Parathyroid adenoma (tissue), 2 donors: ENCODE measurements at regions not wholly inside any gene's neighbourhood (a gene's known extent, or its start where the extent isn't known, plus 50 kb on each side); places are given as distances from the start of the nearest gene placed in this dataset.
A peak's percentile ranks its signal among the peaks of the same experiment; 100 is the strongest.
"Not testable (repeated sequence)": the region's sequence is repeated elsewhere in the genome, so short reads cannot be mapped to it uniquely, and the experiment has no call there.

ENCODE experiments used
- H2AFZ ChIP-seq: fragments of 300-600 bp; sonication (generic); one replicate; pipeline ENCODE4 v1.7.0; 2017; ENCODE audit warnings: antibody characterized with exemption, mild to moderate bottlenecking
- H3K27ac ChIP-seq: fragments of 300-600 bp; sonication (generic); one replicate; pipeline ENCODE4 v1.7.0; 2017
- H3K27me3 ChIP-seq: fragments of 300-600 bp; sonication (generic); one replicate; pipeline ENCODE4 v1.7.0; 2017; ENCODE audit warnings: low read length; ENCODE audit not compliant: control insufficient read depth, insufficient read depth
- H3K36me3 ChIP-seq: fragments of 300-600 bp; sonication (generic); one replicate; pipeline ENCODE4 v1.7.0; 2017; ENCODE audit warnings: low read length; ENCODE audit not compliant: control insufficient read depth, insufficient read depth
- H3K4me1 ChIP-seq: fragments of 300-600 bp; sonication (generic); one replicate; pipeline ENCODE4 v1.7.0; 2017; ENCODE audit warnings: control low read depth
- H3K4me2 ChIP-seq: fragments of 300-600 bp; sonication (generic); one replicate; pipeline ENCODE4 v1.7.0; 2017; ENCODE audit warnings: low read length
- H3K4me3 ChIP-seq: fragments of 300-600 bp; sonication (generic); one replicate; pipeline ENCODE4 v1.7.0; 2017; ENCODE audit warnings: low read depth, low read length
- H3K79me2 ChIP-seq: fragments of 300-600 bp; sonication (generic); one replicate; pipeline ENCODE4 v1.7.0; 2017; ENCODE audit warnings: control low read depth
- H3K9ac ChIP-seq: fragments of 300-600 bp; sonication (generic); one replicate; pipeline ENCODE4 v1.7.0; 2017; ENCODE audit warnings: mild to moderate bottlenecking
- H3K9me3 ChIP-seq: fragments of 300-600 bp; sonication (generic); one replicate; pipeline ENCODE4 v1.7.0; 2017; ENCODE audit warnings: low read length; ENCODE audit not compliant: control insufficient read depth
- donor health status: primary hyperparathyroidism.

DNA sequence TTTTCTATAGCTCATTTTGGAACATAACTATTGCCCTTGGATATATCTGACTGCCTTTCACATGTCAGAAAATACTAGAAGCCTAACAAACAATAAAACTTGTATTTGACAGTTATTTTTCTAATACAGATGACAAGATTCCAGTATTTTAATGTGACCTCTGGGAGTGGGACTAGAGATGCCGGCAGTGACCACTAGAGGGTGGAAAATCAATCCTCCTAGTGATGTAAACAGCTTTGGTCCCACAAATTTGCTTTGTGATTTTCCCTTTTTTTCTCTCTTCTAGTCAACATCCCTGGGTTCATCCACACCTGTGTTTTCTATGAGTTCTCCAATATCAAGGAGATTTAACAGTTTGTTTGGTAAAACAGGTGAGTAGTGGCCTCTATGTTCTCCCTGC lies 615.1 kb downstream of the SPATA31A6 start:
- H3K9me3 ChIP-seq, H3K36me3 ChIP-seq, H3K4me2 ChIP-seq, H3K27me3 ChIP-seq, H3K27ac ChIP-seq, H3K79me2 ChIP-seq, H3K4me3 ChIP-seq, H2AFZ ChIP-seq, H3K4me1 ChIP-seq, H3K9ac ChIP-seq: not testable (repeated sequence)

DNA sequence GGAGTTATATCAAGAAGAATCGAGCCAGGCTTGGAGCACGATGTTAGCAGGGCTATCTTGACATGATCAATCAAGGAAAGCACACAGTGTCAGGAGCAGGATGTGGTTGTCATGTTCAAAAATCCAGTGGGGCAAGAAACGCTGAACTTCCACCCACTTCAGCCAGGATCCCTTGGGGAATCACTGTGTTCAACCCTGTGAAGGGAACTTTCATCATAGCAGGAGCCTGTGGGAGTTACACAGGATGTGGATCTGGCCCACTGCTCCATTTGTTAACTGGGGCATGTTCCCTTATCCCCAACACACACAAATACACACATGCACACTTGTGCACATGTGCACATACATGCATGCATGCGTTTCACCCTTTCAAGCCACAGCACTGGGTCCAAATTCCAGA lies 619.3 kb downstream of the SPATA31A6 start:
- not testable (repeated sequence) for H2AFZ ChIP-seq

DNA sequence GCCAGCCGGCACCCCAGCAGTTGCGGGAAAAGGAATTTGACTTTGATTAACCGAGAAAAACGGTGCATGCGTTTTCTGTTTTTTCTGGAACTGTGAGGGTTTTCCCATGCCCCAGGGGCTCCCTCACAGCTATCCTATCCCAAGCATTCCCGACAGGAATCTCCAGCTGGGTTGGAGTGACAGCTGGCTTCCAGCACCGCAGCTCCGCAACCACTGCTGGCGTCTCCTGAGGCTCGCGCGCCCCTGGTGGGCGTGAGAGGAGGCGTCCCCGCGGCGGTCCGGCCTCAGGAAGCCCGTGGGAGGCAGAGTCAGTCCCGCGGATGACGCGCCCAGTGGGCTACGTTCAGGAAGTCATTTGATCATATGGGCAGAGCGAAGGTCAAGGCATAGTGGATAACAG lies 623.2 kb downstream of the SPATA31A6 start:
- not testable (repeated sequence) for H3K79me2 ChIP-seq, H2AFZ ChIP-seq, H3K27me3 ChIP-seq, H3K4me3 ChIP-seq, H3K36me3 ChIP-seq, H3K9me3 ChIP-seq, H3K4me1 ChIP-seq, H3K4me2 ChIP-seq, H3K9ac ChIP-seq, H3K27ac ChIP-seq

More for the DNA sequence above, 619.3 kb downstream of the SPATA31A6 start:
- H3K27ac ChIP-seq, H3K9ac ChIP-seq, H3K4me1 ChIP-seq, H3K79me2 ChIP-seq, H3K4me3 ChIP-seq, H3K4me2 ChIP-seq, H3K9me3 ChIP-seq, H3K27me3 ChIP-seq, H3K36me3 ChIP-seq: not testable (repeated sequence)

DNA sequence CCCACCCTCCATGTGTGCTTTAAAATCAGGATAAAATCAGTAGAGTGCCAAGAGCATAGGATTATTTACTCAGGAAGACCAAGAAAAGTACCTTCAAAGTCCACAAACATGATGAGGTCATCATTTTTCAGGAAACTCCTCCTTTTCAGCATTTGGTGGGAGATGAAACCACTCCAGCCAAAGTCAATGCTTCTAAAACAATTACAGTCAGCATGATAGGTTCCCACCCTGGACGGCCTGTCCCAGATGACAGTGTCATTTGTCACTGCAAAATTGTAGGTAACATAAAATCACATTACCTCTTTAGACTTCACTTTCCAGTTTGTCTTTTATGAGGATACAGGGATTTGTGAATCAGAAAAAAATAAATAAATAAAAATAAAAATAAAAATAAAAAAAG lies 638.0 kb downstream of the SPATA31A6 start:
- not testable (repeated sequence) for H3K4me3 ChIP-seq, H3K4me1 ChIP-seq, H2AFZ ChIP-seq, H3K4me2 ChIP-seq, H3K36me3 ChIP-seq, H3K27me3 ChIP-seq, H3K27ac ChIP-seq, H3K9me3 ChIP-seq, H3K79me2 ChIP-seq, H3K9ac ChIP-seq

DNA sequence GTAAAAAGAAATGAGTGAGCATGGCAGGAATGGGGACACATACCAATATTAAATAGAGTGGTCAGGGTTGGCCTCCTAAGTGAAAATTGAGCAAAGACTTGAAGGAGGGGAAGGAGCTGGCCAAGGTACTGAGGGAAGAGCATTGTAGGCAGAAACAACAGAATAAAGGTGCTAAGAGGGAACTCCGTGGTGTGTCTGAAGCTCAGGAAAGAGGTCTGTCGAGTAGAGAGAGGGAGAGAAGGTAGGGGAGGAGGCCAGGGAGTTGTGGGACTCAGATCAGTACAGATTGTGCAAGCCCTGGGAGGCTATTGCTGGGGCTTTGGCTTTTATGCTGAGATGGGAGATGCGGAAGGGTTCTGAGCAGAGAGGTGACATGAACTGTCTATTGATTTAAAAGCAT lies 664.7 kb downstream of the SPATA31A6 start:
- H3K36me3 ChIP-seq, H3K4me2 ChIP-seq, H3K9me3 ChIP-seq, H3K79me2 ChIP-seq, H3K27me3 ChIP-seq, H3K4me3 ChIP-seq, H3K27ac ChIP-seq, H3K4me1 ChIP-seq, H3K9ac ChIP-seq, H2AFZ ChIP-seq: not testable (repeated sequence)

DNA sequence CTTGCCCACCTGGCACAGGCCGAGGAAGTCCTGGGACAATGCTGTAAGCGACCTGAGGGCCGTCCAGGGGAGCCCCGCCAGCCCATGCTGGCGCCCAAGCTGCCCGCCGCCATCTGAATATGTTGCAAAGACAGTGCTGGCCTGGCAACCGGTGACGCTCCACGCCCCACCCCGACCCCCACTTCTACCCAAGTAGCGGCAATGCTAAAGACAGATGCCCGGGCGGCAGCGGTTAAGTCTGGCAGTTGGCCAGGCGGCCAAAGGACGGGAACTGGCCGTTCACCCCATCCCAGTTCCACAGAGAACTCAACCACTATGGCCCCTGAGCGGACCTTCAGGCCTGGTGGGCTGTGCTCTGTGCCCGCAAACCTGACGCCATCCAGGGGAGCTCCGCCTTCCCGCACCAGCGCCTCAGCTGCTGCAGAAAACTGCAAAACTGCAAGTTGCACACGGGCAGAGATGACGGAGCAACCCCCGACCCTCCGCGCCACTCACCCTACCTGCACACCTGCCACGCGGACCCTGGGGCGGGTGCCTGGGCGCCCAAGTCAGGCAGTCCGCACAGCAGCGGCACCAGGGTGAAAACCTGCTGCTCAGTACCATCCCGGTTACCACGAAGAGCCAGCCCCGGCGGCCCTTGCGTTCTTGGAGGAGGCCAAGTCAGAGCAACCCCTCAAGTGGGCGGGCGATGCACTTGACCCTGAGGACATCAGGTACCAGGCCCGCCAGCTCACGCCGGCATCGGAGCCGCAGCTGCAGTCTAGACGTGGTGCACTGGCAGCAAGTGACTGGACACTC lies 667.6 kb downstream of the SPATA31A6 start:
- not testable (repeated sequence) for H3K27me3 ChIP-seq, H3K36me3 ChIP-seq, H2AFZ ChIP-seq, H3K79me2 ChIP-seq, H3K4me2 ChIP-seq, H3K27ac ChIP-seq, H3K4me3 ChIP-seq, H3K9me3 ChIP-seq, H3K4me1 ChIP-seq, H3K9ac ChIP-seq

DNA sequence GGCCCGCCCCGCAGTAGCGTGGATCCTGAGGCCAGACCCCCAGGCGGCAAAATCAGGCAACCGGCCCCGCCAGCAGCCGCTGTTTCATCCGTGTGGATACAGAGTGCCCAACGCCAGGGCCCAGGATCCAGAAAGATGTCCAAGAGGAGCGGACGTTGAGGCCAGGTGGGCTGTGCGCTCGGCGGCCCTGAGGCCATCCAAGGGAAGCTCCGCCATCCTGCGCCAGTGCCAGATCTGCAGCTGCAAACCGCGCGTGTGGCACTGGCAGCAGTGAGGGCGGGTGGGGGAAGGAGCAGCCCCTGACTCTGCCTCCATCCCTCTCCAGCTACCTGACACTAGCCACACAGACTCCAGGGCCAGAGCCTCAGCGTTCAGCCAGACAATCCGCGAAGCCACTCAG lies 668.2 kb downstream of the SPATA31A6 start:
- not testable (repeated sequence) for H3K4me2 ChIP-seq, H2AFZ ChIP-seq, H3K9ac ChIP-seq, H3K27ac ChIP-seq, H3K36me3 ChIP-seq, H3K79me2 ChIP-seq, H3K9me3 ChIP-seq, H3K4me1 ChIP-seq, H3K4me3 ChIP-seq, H3K27me3 ChIP-seq

DNA sequence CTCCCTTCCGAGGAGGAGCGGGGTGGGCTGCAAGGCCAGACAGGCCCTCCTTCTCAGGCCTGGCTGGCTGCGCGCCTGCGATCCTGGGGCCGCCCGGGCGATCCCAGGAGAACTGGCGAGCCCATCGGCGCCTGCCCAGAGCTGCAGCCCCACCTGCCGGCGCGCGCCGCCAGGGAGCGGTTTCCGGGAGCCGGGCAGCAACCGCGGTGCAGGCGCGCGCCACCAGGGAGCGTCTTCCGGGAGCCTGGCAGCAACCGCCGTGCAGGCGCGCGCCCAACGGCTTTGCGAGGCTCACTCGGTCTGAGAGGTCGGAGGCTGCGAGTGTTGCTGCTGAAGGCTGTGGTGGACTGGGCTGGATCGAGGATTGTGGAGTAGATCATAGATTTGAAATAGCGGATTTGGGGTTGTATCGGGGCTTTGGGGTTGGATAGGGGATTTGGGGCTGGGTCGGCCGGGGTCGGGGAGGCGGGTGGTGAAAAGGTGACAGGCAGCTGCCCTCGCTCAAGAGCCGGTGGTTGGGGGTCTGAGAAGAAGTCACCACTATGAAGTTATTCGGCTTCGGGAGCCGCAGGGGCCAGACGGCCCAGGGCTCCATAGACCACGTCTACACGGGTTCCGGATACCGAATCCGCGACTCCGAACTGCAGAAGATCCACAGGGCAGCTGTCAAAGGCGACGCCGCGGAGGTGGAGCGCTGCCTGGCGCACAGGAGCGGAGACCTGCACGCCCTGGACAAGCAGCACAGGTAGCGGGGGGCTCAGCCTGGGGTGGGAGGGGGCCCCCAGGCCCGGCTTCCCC lies 668.9 kb downstream of the SPATA31A6 start:
- H3K9me3 ChIP-seq, H3K9ac ChIP-seq, H3K4me3 ChIP-seq, H3K4me1 ChIP-seq, H3K27ac ChIP-seq, H3K79me2 ChIP-seq, H3K27me3 ChIP-seq, H3K36me3 ChIP-seq, H2AFZ ChIP-seq: not testable (repeated sequence)
- peak overlapping the region; percentile 49 for H3K4me2 ChIP-seq

DNA sequence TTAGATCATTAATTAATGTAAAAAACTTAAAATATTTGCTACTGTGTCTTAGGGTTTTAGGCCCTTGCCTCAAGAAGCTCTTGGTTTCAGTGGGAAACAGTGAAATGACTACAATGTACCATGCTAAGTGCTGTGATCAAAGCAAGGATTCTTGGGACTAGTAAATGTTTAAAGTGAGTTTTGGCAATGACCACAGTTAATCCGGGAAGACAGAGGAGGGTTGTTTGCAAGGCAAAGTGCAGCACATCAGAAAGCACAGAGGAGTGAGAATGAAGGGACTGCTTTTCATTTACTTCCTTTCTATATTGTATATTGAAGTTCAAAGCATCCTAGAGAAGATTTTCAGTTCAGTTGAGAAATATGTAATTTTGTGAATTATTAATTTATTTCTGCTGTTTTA lies 676.7 kb downstream of the SPATA31A6 start:
- not testable (repeated sequence) for H3K36me3 ChIP-seq, H2AFZ ChIP-seq, H3K4me2 ChIP-seq, H3K79me2 ChIP-seq, H3K9ac ChIP-seq, H3K9me3 ChIP-seq, H3K4me1 ChIP-seq, H3K27me3 ChIP-seq, H3K27ac ChIP-seq, H3K4me3 ChIP-seq

DNA sequence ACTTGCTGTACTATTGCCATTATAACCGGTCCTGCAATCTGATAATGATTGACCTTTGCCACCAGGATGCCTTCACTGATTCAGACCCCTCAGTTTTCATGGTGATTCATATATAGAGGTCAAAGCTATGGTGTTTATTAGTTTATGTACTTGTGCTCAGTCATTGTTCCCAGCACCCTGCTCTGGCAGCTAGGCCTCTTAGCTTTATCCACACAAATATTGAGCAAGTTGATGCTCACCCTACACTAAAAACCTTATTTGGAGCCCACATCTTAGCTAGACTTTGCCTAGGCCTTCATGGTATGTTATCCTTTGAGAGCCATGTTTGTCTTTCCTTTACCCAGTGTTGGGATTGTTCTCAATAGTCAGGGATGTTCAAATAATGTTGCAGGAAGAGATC lies 679.0 kb downstream of the SPATA31A6 start:
- H3K79me2 ChIP-seq, H3K27ac ChIP-seq, H3K36me3 ChIP-seq: not testable (repeated sequence)

More for the DNA sequence above, 679.0 kb downstream of the SPATA31A6 start:
- not testable (repeated sequence) for H3K9ac ChIP-seq, H3K9me3 ChIP-seq, H3K4me2 ChIP-seq, H2AFZ ChIP-seq, H3K27me3 ChIP-seq, H3K4me1 ChIP-seq, H3K4me3 ChIP-seq
